ACC112 (cell line): ENCODE measurements at regions not wholly inside any gene's neighbourhood (a gene's known extent, or its start where the extent isn't known, plus 50 kb on each side); places are given as distances from the start of the nearest gene placed in this dataset.

Experiments used
- H2AFZ ChIP-seq: fragments of 200-600 bp; sonication (generic); one replicate; pipeline ENCODE4 v1.6.0; 2017; ENCODE audit warnings: antibody characterized with exemption, low read length; ENCODE audit not compliant: unreplicated experiment
- H3K27ac ChIP-seq: fragments of 200-600 bp; sonication (generic); 2 replicates; pipeline ENCODE4 v1.5.1; 2014; ENCODE audit warnings: low read depth, mild to moderate bottlenecking, antibody characterized with exemption, low read length, moderate library complexity
- H3K27me3 ChIP-seq: fragments of 200-600 bp; sonication (generic); 2 replicates; pipeline ENCODE4 v1.6.1; 2014; ENCODE audit warnings: mild to moderate bottlenecking, antibody characterized with exemption, low read length, moderate library complexity, mixed read lengths; ENCODE audit not compliant: insufficient read depth
- H3K36me3 ChIP-seq: fragments of 200-600 bp; sonication (generic); 2 replicates; pipeline ENCODE4 v1.6.1; 2016; ENCODE audit warnings: mild to moderate bottlenecking, antibody characterized with exemption, low read length, moderate library complexity, mixed read lengths; ENCODE audit not compliant: insufficient read depth
- H3K4me1 ChIP-seq: fragments of 200-600 bp; sonication (generic); one replicate; pipeline ENCODE4 v1.6.1; 2016; ENCODE audit warnings: low read length, mixed read lengths; ENCODE audit not compliant: insufficient read depth, unreplicated experiment, control insufficient read depth
- H3K4me3 ChIP-seq: fragments of 200-600 bp; sonication (generic); 2 replicates; pipeline ENCODE4 v1.5.1; 2014; ENCODE audit warnings: mild to moderate bottlenecking, low read depth, low read length
- H3K79me2 ChIP-seq: fragments of 200-600 bp; sonication (generic); one replicate; pipeline ENCODE4 v1.6.0; 2016; ENCODE audit warnings: low read length; ENCODE audit not compliant: control insufficient read depth, unreplicated experiment, insufficient read depth

GRCh38 chr3:94299716-94300115 lies 236.9 kb downstream of the NSUN3 start:
- H3K27me3 ChIP-seq: no peaks in the 10 kb centered on the region; the same call in 1 of the 2 replicates
- no peak overlapping the region for H3K27ac ChIP-seq
- H3K4me3 ChIP-seq: no peak overlapping the region
- H3K4me1 ChIP-seq: peaks cover 9% of the 10 kb centered on the region
- no peaks in the 10 kb centered on the region for H3K36me3 ChIP-seq
- no peak overlapping the region for H2AFZ ChIP-seq
- H3K79me2 ChIP-seq: no peaks in the 10 kb centered on the region

- H3K79me2 ChIP-seq: no peaks in the 10 kb centered on the region
- H3K4me3 ChIP-seq: no peak overlapping the region
- H3K36me3 ChIP-seq: no peaks in the 10 kb centered on the region
- no peak overlapping the region for H2AFZ ChIP-seq
- H3K27me3 ChIP-seq: peaks cover 3% of the 10 kb centered on the region; the same call in 1 of the 2 replicates
- peaks cover 9% of the 10 kb centered on the region for H3K4me1 ChIP-seq
- no peak overlapping the region for H3K27ac ChIP-seq
These were observed 238.5 kb downstream of the NSUN3 start for GRCh38 chr3:94301366-94301765.

- Histone ChIP-seq H3K4me1 (peaks cover 9% of the 10 kb centered on the region), H3K27ac (no peak overlapping the region), H3K4me3 (no peak overlapping the region), H3K27me3 (peaks cover 12% of the 10 kb centered on the region), H3K79me2 (no peaks in the 10 kb centered on the region), H2AFZ (no peak overlapping the region), H3K36me3 (no peaks in the 10 kb centered on the region)
These were observed 240.4 kb downstream of the NSUN3 start for GRCh38 chr3:94303266-94303665.

GRCh38 chr3:94303897-94304296 lies 241.0 kb downstream of the NSUN3 start:
- Histone ChIP-seq H3K36me3 (no peaks in the 10 kb centered on the region), H3K27me3 (peaks cover 12% of the 10 kb centered on the region), H3K27ac (no peak overlapping the region), H3K79me2 (no peaks in the 10 kb centered on the region), H2AFZ (no peak overlapping the region), H3K4me1 (peaks cover 9% of the 10 kb centered on the region), H3K4me3 (no peak overlapping the region)

- H3K36me3 ChIP-seq: no peaks in the 10 kb centered on the region
These were observed 242.1 kb downstream of the NSUN3 start for GRCh38 chr3:94304954-94305353.

GRCh38 chr3:94305835-94306611 lies 243.2 kb downstream of the NSUN3 start:
- Histone ChIP-seq H3K27me3 (peaks cover 20% of the 10 kb centered on the region), H2AFZ (no peak overlapping the region), H3K27ac (no peak overlapping the region), H3K4me1 (peaks cover 9% of the 10 kb centered on the region), H3K4me3 (no peak overlapping the region), H3K79me2 (no peaks in the 10 kb centered on the region), H3K36me3 (no peaks in the 10 kb centered on the region)

More at GRCh38 chr3:94304954-94305353, 242.1 kb downstream of the NSUN3 start:
- peaks cover 9% of the 10 kb centered on the region for H3K4me1 ChIP-seq
- no peak overlapping the region for H2AFZ ChIP-seq
- no peaks in the 10 kb centered on the region for H3K79me2 ChIP-seq
- H3K27ac ChIP-seq: no peak overlapping the region
- no peak overlapping the region for H3K4me3 ChIP-seq
- peaks cover 12% of the 10 kb centered on the region for H3K27me3 ChIP-seq

- H3K36me3 ChIP-seq: no peaks in the 10 kb centered on the region
- H3K79me2 ChIP-seq: no peaks in the 10 kb centered on the region
- peaks cover 32% of the 10 kb centered on the region for H3K27me3 ChIP-seq
These were observed 244.7 kb downstream of the NSUN3 start for GRCh38 chr3:94307588-94307987.

GRCh38 chr3:94308767-94309166 lies 245.9 kb downstream of the NSUN3 start:
- H2AFZ ChIP-seq: no peak overlapping the region
- H3K79me2 ChIP-seq: no peaks in the 10 kb centered on the region
- peaks cover 7% of the 10 kb centered on the region for H3K4me1 ChIP-seq
- no peaks in the 10 kb centered on the region for H3K36me3 ChIP-seq
- H3K27me3 ChIP-seq: peaks cover 32% of the 10 kb centered on the region
- H3K27ac ChIP-seq: no peak overlapping the region
- no peak overlapping the region for H3K4me3 ChIP-seq

More at GRCh38 chr3:94307588-94307987, 244.7 kb downstream of the NSUN3 start:
- peaks cover 9% of the 10 kb centered on the region for H3K4me1 ChIP-seq
- H3K4me3 ChIP-seq: no peak overlapping the region
- no peak overlapping the region for H2AFZ ChIP-seq
- H3K27ac ChIP-seq: no peak overlapping the region

- H3K27ac ChIP-seq: no peak overlapping the region
- no peaks in the 10 kb centered on the region for H3K79me2 ChIP-seq
- H2AFZ ChIP-seq: no peak overlapping the region
- H3K4me3 ChIP-seq: no peak overlapping the region
- no peaks in the 10 kb centered on the region for H3K36me3 ChIP-seq
- no peaks in the 10 kb centered on the region for H3K4me1 ChIP-seq
- peaks cover 32% of the 10 kb centered on the region for H3K27me3 ChIP-seq
These were observed 247.7 kb downstream of the NSUN3 start for GRCh38 chr3:94310341-94311135.

GRCh38 chr3:94311651-94312050 lies 248.8 kb downstream of the NSUN3 start:
- Histone ChIP-seq H3K27me3 (peaks cover 26% of the 10 kb centered on the region), H3K27ac (no peak overlapping the region), H3K36me3 (no peaks in the 10 kb centered on the region), H3K4me1 (no peaks in the 10 kb centered on the region), H3K4me3 (no peak overlapping the region), H3K79me2 (no peaks in the 10 kb centered on the region), H2AFZ (no peak overlapping the region)
